ENCODE measurements at regions not wholly inside any gene's neighbourhood (a gene's known extent, or its start where the extent isn't known, plus 50 kb on each side); places are given as distances from the start of the nearest gene placed in this dataset.

- TF ChIP-seq CTCF (IDR thresholded peaks at IDR 0.05; ENCODE audit: insufficient read depth, low read length): no peak
- TF ChIP-seq GABPA (IDR thresholded peaks at IDR 0.05; ENCODE audit: low read depth): no peak
- no peak for TF ChIP-seq SPI1 (IDR thresholded peaks at IDR 0.05; ENCODE audit: borderline replicate concordance, low read depth)
- TF ChIP-seq POLR2AphosphoS5 (IDR thresholded peaks at IDR 0.05; ENCODE audit: low read depth): no peak
- TF ChIP-seq REST (IDR thresholded peaks at IDR 0.05; ENCODE audit: insufficient replicate concordance, low read depth): no peak
- Histone ChIP-seq H3K27ac (replicated peaks) (no peak overlapping the region), H3K4me3 (replicated peaks; ENCODE audit: insufficient read depth, low read length) (no peak overlapping the region), H3K27me3 (ENCODE audit: insufficient read depth, poor library complexity, severe bottlenecking) (no peaks in the 10 kb centered on the region)
- DNase-seq (ENCODE audit: low read depth in 1 of 2, low spot score in 1 of 2): no peak
Observed at GRCh38 chr2:41878056-41878455, 169.8 kb upstream of the PKDCC start.

GRCh38 chr2:41878716-41879234 lies 169.0 kb upstream of the PKDCC start:
- DNase-seq (ENCODE audit: low read depth in 1 of 2, low spot score in 1 of 2): no peak
- Histone ChIP-seq H3K27ac (replicated peaks) (no peak overlapping the region), H3K27me3 (ENCODE audit: insufficient read depth, poor library complexity, severe bottlenecking) (peaks cover 2% of the 10 kb centered on the region), H3K4me3 (replicated peaks; ENCODE audit: insufficient read depth, low read length) (no peak overlapping the region)
- no peak for TF ChIP-seq GABPA (IDR thresholded peaks at IDR 0.05; ENCODE audit: low read depth)
- no peak for TF ChIP-seq REST (IDR thresholded peaks at IDR 0.05; ENCODE audit: insufficient replicate concordance, low read depth)
- no peak for TF ChIP-seq SPI1 (IDR thresholded peaks at IDR 0.05; ENCODE audit: borderline replicate concordance, low read depth)
- TF ChIP-seq POLR2AphosphoS5 (IDR thresholded peaks at IDR 0.05; ENCODE audit: low read depth): no peak
- no peak for TF ChIP-seq CTCF (IDR thresholded peaks at IDR 0.05; ENCODE audit: insufficient read depth, low read length)

- DNase-seq (ENCODE audit: low read depth in 1 of 2, low spot score in 1 of 2): no peak
- Histone ChIP-seq H3K4me3 (replicated peaks; ENCODE audit: insufficient read depth, low read length) (no peak overlapping the region), H3K27me3 (ENCODE audit: insufficient read depth, poor library complexity, severe bottlenecking) (peaks cover 2% of the 10 kb centered on the region), H3K27ac (replicated peaks) (no peak overlapping the region)
- TF ChIP-seq REST (IDR thresholded peaks at IDR 0.05; ENCODE audit: insufficient replicate concordance, low read depth) (no peak), POLR2AphosphoS5 (IDR thresholded peaks at IDR 0.05; ENCODE audit: low read depth) (no peak), SPI1 (IDR thresholded peaks at IDR 0.05; ENCODE audit: borderline replicate concordance, low read depth) (no peak), CTCF (IDR thresholded peaks at IDR 0.05; ENCODE audit: insufficient read depth, low read length) (no peak), GABPA (IDR thresholded peaks at IDR 0.05; ENCODE audit: low read depth) (no peak)
Observed at GRCh38 chr2:41879235-41879916, 168.4 kb upstream of the PKDCC start.

All from HL-60 (cell line).